ENCODE measurements at regions not wholly inside any gene's neighbourhood (a gene's known extent, or its start where the extent isn't known, plus 50 kb on each side); places are given as distances from the start of the nearest gene placed in this dataset.

GRCh38 chr16:51408357-51408756, 257.3 kb upstream of the SALL1 start:
- POLR2A ChIA-PET (ENCODE audit: partially characterized antibody): no interaction called here
- no peak overlapping the region for H3K4me3 Mint-ChIP-seq
- Histone ChIP-seq H3K4me1 (ENCODE audit: insufficient read depth, low read length) (no peaks in the 10 kb centered on the region), H3K4me3 (ENCODE audit: low read length in 2 of 2) (no peak overlapping the region), H3K36me3 (ENCODE audit: insufficient read depth, low read length) (no peaks in the 10 kb centered on the region), H3K27ac (ENCODE audit: low read depth, low read length) (no peak overlapping the region), H3K9me3 (ENCODE audit: control insufficient read depth in 1 of 2, low read length in 2 of 2) (no peaks in the 10 kb centered on the region), H3K27me3 (ENCODE audit: insufficient read depth, low read length) (no peaks in the 10 kb centered on the region)
- no peaks in the 10 kb centered on the region for H3K4me1 Mint-ChIP-seq
- intact Hi-C loops (cut with micrococcal nuclease): no loop called here
- H3K36me3 Mint-ChIP-seq: no peaks in the 10 kb centered on the region
- H3K27ac Mint-ChIP-seq: no peak overlapping the region
- no peak for DNase-seq
- H3K27me3 Mint-ChIP-seq: no peaks in the 10 kb centered on the region
- peaks cover 0 to 18% (median 5%) of the 10 kb centered on the region in 8 donors for H3K9me3 Mint-ChIP-seq
- CTCF ChIA-PET (ENCODE audit: partially characterized antibody): no interaction called here

GRCh38 chr16:51407921-51408320, 256.9 kb upstream of the SALL1 start:
- Histone ChIP-seq H3K9me3 (ENCODE audit: control insufficient read depth in 1 of 2, low read length in 2 of 2) (no peaks in the 10 kb centered on the region), H3K4me1 (ENCODE audit: insufficient read depth, low read length) (no peaks in the 10 kb centered on the region), H3K27ac (ENCODE audit: low read depth, low read length) (no peak overlapping the region), H3K4me3 (ENCODE audit: low read length in 2 of 2) (no peak overlapping the region), H3K36me3 (ENCODE audit: insufficient read depth, low read length) (no peaks in the 10 kb centered on the region), H3K27me3 (ENCODE audit: insufficient read depth, low read length) (no peaks in the 10 kb centered on the region)
- Mint-ChIP-seq H3K4me3 (no peak overlapping the region), H3K27ac (no peak overlapping the region), H3K4me1 (no peaks in the 10 kb centered on the region), H3K9me3 (peaks cover 0 to 16% (median 5%) of the 10 kb centered on the region in 8 donors), H3K27me3 (no peaks in the 10 kb centered on the region), H3K36me3 (no peaks in the 10 kb centered on the region)
- intact Hi-C loops (cut with micrococcal nuclease): no loop called here
- CTCF ChIA-PET (ENCODE audit: partially characterized antibody): no interaction called here
- DNase-seq: no peak
- POLR2A ChIA-PET (ENCODE audit: partially characterized antibody): no interaction called here

DNA sequence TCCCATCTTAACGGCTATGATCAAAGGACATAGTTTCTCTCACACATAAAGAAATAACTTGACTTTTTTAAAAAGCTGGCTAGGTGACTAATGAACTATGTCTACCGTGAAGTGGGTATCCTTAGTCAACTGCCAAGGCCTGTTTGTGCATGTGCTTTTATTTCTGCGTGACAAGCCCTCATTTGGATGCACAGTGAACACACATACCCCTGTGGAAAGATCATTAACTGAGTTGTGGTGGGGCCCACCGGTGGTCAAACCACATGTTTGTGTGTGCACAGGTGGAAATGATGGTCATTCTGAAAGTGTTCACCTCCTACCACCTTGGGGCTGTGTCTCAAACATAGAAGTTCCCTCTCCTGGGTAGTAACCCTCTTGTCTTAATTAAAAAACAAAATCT, 256.1 kb upstream of the SALL1 start:
- H3K27ac ChIP-seq (ENCODE audit: low read depth, low read length): no peak overlapping the region
- ChIA-PET CTCF (ENCODE audit: partially characterized antibody) (no interaction called here), POLR2A (ENCODE audit: partially characterized antibody) (no interaction called here)
- H3K4me3 ChIP-seq (ENCODE audit: low read length in 2 of 2): no peak overlapping the region
- no peaks in the 10 kb centered on the region for H3K27me3 ChIP-seq (ENCODE audit: insufficient read depth, low read length)
- H3K27ac Mint-ChIP-seq: no peak overlapping the region
- no peaks in the 10 kb centered on the region for H3K4me1 ChIP-seq (ENCODE audit: insufficient read depth, low read length)
- no peaks in the 10 kb centered on the region for H3K27me3 Mint-ChIP-seq
- H3K36me3 ChIP-seq (ENCODE audit: insufficient read depth, low read length): no peaks in the 10 kb centered on the region
- H3K36me3 Mint-ChIP-seq: no peaks in the 10 kb centered on the region
- intact Hi-C loops (cut with micrococcal nuclease): no loop called here
- H3K9me3 Mint-ChIP-seq: peaks cover 0 to 14% (median 5%) of the 10 kb centered on the region in 8 donors
- H3K9me3 ChIP-seq (ENCODE audit: control insufficient read depth in 1 of 2, low read length in 2 of 2): no peaks in the 10 kb centered on the region
- H3K4me1 Mint-ChIP-seq: no peaks in the 10 kb centered on the region
- no peak for DNase-seq
- H3K4me3 Mint-ChIP-seq: no peak overlapping the region

DNA sequence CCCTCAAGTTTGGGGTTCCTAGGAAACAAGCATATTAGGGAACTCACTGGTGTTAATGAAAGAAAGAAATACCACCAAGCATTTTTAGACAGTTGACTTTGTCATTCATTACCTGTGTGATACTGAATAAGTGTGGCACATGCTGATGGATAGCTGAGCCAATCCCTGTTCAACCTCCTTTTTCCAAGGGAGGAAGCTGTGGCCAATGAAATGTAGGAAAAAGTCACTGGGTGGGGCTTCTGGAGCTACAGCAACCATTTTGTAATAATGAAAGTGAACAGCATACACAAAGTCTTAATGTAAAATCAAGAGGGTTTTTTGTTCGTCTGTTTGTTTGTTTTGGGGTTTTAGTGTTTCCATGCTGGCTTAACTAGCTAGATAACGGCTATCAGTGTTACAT, 254.3 kb upstream of the SALL1 start:
- H3K27me3 ChIP-seq (ENCODE audit: insufficient read depth, low read length): no peaks in the 10 kb centered on the region
- ChIA-PET POLR2A (ENCODE audit: partially characterized antibody) (no interaction called here), CTCF (ENCODE audit: partially characterized antibody) (no interaction called here)
- Mint-ChIP-seq H3K27ac (no peak overlapping the region), H3K4me1 (no peaks in the 10 kb centered on the region), H3K4me3 (no peak overlapping the region), H3K9me3 (peaks cover 2 to 17% (median 6%) of the 10 kb centered on the region in 8 donors), H3K36me3 (no peaks in the 10 kb centered on the region), H3K27me3 (no peaks in the 10 kb centered on the region)
- no peaks in the 10 kb centered on the region for H3K36me3 ChIP-seq (ENCODE audit: insufficient read depth, low read length)
- H3K27ac ChIP-seq (ENCODE audit: low read depth, low read length): no peak overlapping the region
- H3K9me3 ChIP-seq (ENCODE audit: control insufficient read depth in 1 of 2, low read length in 2 of 2): no peaks in the 10 kb centered on the region
- no peak for DNase-seq
- intact Hi-C loops (cut with micrococcal nuclease): no loop called here
- H3K4me3 ChIP-seq (ENCODE audit: low read length in 2 of 2): no peak overlapping the region
- H3K4me1 ChIP-seq (ENCODE audit: insufficient read depth, low read length): no peaks in the 10 kb centered on the region

GRCh38 chr16:51404386-51404785, 253.3 kb upstream of the SALL1 start:
- no peaks in the 10 kb centered on the region for H3K36me3 Mint-ChIP-seq
- CTCF ChIA-PET (ENCODE audit: partially characterized antibody): no interaction called here
- H3K27me3 Mint-ChIP-seq: no peaks in the 10 kb centered on the region
- H3K27ac ChIP-seq (ENCODE audit: low read depth, low read length): no peak overlapping the region
- no peak overlapping the region for H3K4me3 ChIP-seq (ENCODE audit: low read length in 2 of 2)
- no peaks in the 10 kb centered on the region for H3K4me1 Mint-ChIP-seq
- no peak for DNase-seq
- peaks cover 0 to 17% (median 6%) of the 10 kb centered on the region in 8 donors for H3K9me3 Mint-ChIP-seq
- no peaks in the 10 kb centered on the region for H3K36me3 ChIP-seq (ENCODE audit: insufficient read depth, low read length)
- H3K9me3 ChIP-seq (ENCODE audit: control insufficient read depth in 1 of 2, low read length in 2 of 2): no peaks in the 10 kb centered on the region
- POLR2A ChIA-PET (ENCODE audit: partially characterized antibody): no interaction called here
- no peak overlapping the region for H3K4me3 Mint-ChIP-seq
- H3K27me3 ChIP-seq (ENCODE audit: insufficient read depth, low read length): no peaks in the 10 kb centered on the region
- intact Hi-C loops (cut with micrococcal nuclease): no loop called here
- no peaks in the 10 kb centered on the region for H3K4me1 ChIP-seq (ENCODE audit: insufficient read depth, low read length)
- H3K27ac Mint-ChIP-seq: no peak overlapping the region

- Histone ChIP-seq H3K36me3 (ENCODE audit: insufficient read depth, low read length) (no peaks in the 10 kb centered on the region), H3K4me3 (ENCODE audit: low read length in 2 of 2) (no peak overlapping the region), H3K4me1 (ENCODE audit: insufficient read depth, low read length) (no peaks in the 10 kb centered on the region), H3K27ac (ENCODE audit: low read depth, low read length) (no peak overlapping the region), H3K9me3 (ENCODE audit: control insufficient read depth in 1 of 2, low read length in 2 of 2) (no peaks in the 10 kb centered on the region), H3K27me3 (ENCODE audit: insufficient read depth, low read length) (no peaks in the 10 kb centered on the region)
- no peak overlapping the region for H3K4me3 Mint-ChIP-seq
- ChIA-PET CTCF (ENCODE audit: partially characterized antibody) (no interaction called here), POLR2A (ENCODE audit: partially characterized antibody) (no interaction called here)
- intact Hi-C loops (cut with micrococcal nuclease): no loop called here
- H3K9me3 Mint-ChIP-seq: peaks cover 0 to 17% (median 5%) of the 10 kb centered on the region in 8 donors
- H3K4me1 Mint-ChIP-seq: no peaks in the 10 kb centered on the region
- no peak for DNase-seq
- H3K27ac Mint-ChIP-seq: no peak overlapping the region
- H3K36me3 Mint-ChIP-seq: no peaks in the 10 kb centered on the region
- no peaks in the 10 kb centered on the region for H3K27me3 Mint-ChIP-seq
These were observed 251.7 kb upstream of the SALL1 start for GRCh38 chr16:51402785-51403184.

GRCh38 chr16:51402298-51402697, 251.2 kb upstream of the SALL1 start:
- H3K4me3 Mint-ChIP-seq: no peak overlapping the region
- POLR2A ChIA-PET (ENCODE audit: partially characterized antibody): no interaction called here

DNA sequence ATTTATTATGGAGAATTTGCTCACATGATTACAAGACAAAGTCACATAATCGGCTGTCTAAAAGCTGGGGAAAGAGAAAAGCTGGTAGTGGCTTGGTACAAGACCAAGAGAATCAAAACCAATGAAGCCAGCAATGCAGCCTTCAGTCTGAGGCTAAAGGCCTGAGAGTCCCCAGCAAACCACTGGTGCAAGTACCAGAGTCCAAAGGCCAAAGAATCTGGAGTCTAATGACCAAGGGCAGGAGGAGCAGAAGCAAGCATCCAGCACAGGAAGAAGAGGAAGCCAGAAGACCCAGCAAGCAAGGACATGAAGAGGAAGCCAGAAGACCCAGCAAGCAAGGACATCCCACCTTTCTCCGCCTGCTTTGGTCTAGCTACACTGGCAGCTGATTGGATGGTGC, 250.6 kb upstream of the SALL1 start:
- POLR2A ChIA-PET (ENCODE audit: partially characterized antibody): no interaction called here

More at GRCh38 chr16:51402298-51402697, 251.2 kb upstream of the SALL1 start:
- Histone ChIP-seq H3K36me3 (ENCODE audit: insufficient read depth, low read length) (no peaks in the 10 kb centered on the region), H3K27ac (ENCODE audit: low read depth, low read length) (no peak overlapping the region), H3K4me3 (ENCODE audit: low read length in 2 of 2) (no peak overlapping the region), H3K27me3 (ENCODE audit: insufficient read depth, low read length) (no peaks in the 10 kb centered on the region), H3K4me1 (ENCODE audit: insufficient read depth, low read length) (no peaks in the 10 kb centered on the region), H3K9me3 (ENCODE audit: control insufficient read depth in 1 of 2, low read length in 2 of 2) (no peaks in the 10 kb centered on the region)
- no peak overlapping the region for H3K27ac Mint-ChIP-seq
- CTCF ChIA-PET (ENCODE audit: partially characterized antibody): no interaction called here
- no peak for DNase-seq
- no peaks in the 10 kb centered on the region for H3K27me3 Mint-ChIP-seq
- intact Hi-C loops (cut with micrococcal nuclease): no loop called here
- H3K4me1 Mint-ChIP-seq: no peaks in the 10 kb centered on the region
- peaks cover 0 to 14% (median 5%) of the 10 kb centered on the region in 8 donors for H3K9me3 Mint-ChIP-seq
- H3K36me3 Mint-ChIP-seq: no peaks in the 10 kb centered on the region

More for the DNA sequence above, 250.6 kb upstream of the SALL1 start:
- no peak overlapping the region for H3K27ac Mint-ChIP-seq
- H3K27me3 Mint-ChIP-seq: no peaks in the 10 kb centered on the region
- Histone ChIP-seq H3K4me3 (ENCODE audit: low read length in 2 of 2) (no peak overlapping the region), H3K9me3 (ENCODE audit: control insufficient read depth in 1 of 2, low read length in 2 of 2) (no peaks in the 10 kb centered on the region), H3K27me3 (ENCODE audit: insufficient read depth, low read length) (no peaks in the 10 kb centered on the region), H3K36me3 (ENCODE audit: insufficient read depth, low read length) (no peaks in the 10 kb centered on the region), H3K4me1 (ENCODE audit: insufficient read depth, low read length) (no peaks in the 10 kb centered on the region), H3K27ac (ENCODE audit: low read depth, low read length) (no peak overlapping the region)
- intact Hi-C loops (cut with micrococcal nuclease): no loop called here
- DNase-seq: no peak
- H3K36me3 Mint-ChIP-seq: no peaks in the 10 kb centered on the region
- CTCF ChIA-PET (ENCODE audit: partially characterized antibody): no interaction called here
- no peaks in the 10 kb centered on the region for H3K4me1 Mint-ChIP-seq
- peaks cover 0 to 14% (median 3%) of the 10 kb centered on the region in 8 donors for H3K9me3 Mint-ChIP-seq
- no peak overlapping the region for H3K4me3 Mint-ChIP-seq

Measured in CD4-positive, alpha-beta memory T cell (primary cell).